Loucy (cell line): ENCODE measurements at regions not wholly inside any gene's neighbourhood (a gene's known extent, or its start where the extent isn't known, plus 50 kb on each side); places are given as distances from the start of the nearest gene placed in this dataset.

ENCODE experiments used
- H2AFZ ChIP-seq: fragments of 200-600 bp; sonication (generic); 2 replicates; pipeline ENCODE4 v1.6.0; 2016; ENCODE audit warnings: antibody characterized with exemption, mild to moderate bottlenecking, low read length, moderate library complexity
- H3F3A ChIP-seq: fragments of 200-600 bp; 2 replicates; pipeline ENCODE4 v1.6.0; 2016; ENCODE audit warnings: antibody characterized with exemption, low read depth, mild to moderate bottlenecking
- H3K27me3 ChIP-seq: fragments of 200-600 bp; sonication (generic); 2 replicates; pipeline ENCODE4 v1.6.1; 2014; ENCODE audit warnings: low read length, mild to moderate bottlenecking; ENCODE audit not compliant: insufficient read depth, poor library complexity, severe bottlenecking
- H3K36me3 ChIP-seq: fragments of 200-600 bp; sonication (generic); 2 replicates; pipeline ENCODE4 v1.6.1; 2016; ENCODE audit warnings: low read length; ENCODE audit not compliant: insufficient read depth
- H3K4me1 ChIP-seq: fragments of 200-600 bp; sonication (generic); 2 replicates; pipeline ENCODE4 v1.5.1; 2014; ENCODE audit warnings: low read length, mild to moderate bottlenecking; ENCODE audit not compliant: insufficient read depth, poor library complexity, severe bottlenecking
- H3K4me2 ChIP-seq: fragments of 200-600 bp; sonication (generic); 2 replicates; pipeline ENCODE4 v1.6.0; 2014; ENCODE audit warnings: antibody characterized with exemption, low read length, low read depth, mild to moderate bottlenecking; ENCODE audit not compliant: poor library complexity, severe bottlenecking
- H3K4me3 ChIP-seq: fragments of 200-600 bp; sonication (generic); 2 replicates; pipeline ENCODE4 v1.5.1; 2014; ENCODE audit warnings: low read length, mild to moderate bottlenecking, mixed read lengths; ENCODE audit not compliant: poor library complexity, severe bottlenecking
- H3K79me2 ChIP-seq: fragments of 200-600 bp; sonication (generic); 2 replicates; pipeline ENCODE4 v1.6.1; 2014; ENCODE audit warnings: low read length; ENCODE audit not compliant: insufficient read depth
- H3K9ac ChIP-seq: fragments of 200-600 bp; sonication (generic); 2 replicates; pipeline ENCODE4 v1.6.0; 2014; ENCODE audit warnings: mild to moderate bottlenecking, low read depth, low read length, moderate library complexity; ENCODE audit not compliant: poor library complexity, severe bottlenecking
- H3K9me2 ChIP-seq: fragments of 200-600 bp; sonication (generic); replicated peaks from 2 replicates; pipeline ENCODE4 v1.6.1; 2016; ENCODE audit warnings: low read depth, low read length, mixed read lengths
- H3K9me3 ChIP-seq: fragments of 200-600 bp; sonication (generic); 2 replicates; pipeline ENCODE4 v1.6.1; 2014; ENCODE audit warnings: mild to moderate bottlenecking, antibody characterized with exemption, low read length, low read depth; ENCODE audit not compliant: insufficient read depth
- H4K20me1 ChIP-seq: fragments of 200-600 bp; sonication (generic); 2 replicates; pipeline ENCODE4 v1.6.0; 2014; ENCODE audit warnings: antibody characterized with exemption, low read length, mild to moderate bottlenecking; ENCODE audit not compliant: insufficient read depth, poor library complexity, severe bottlenecking
- EZH2phosphoT487 ChIP-seq: fragments of 200-600 bp; IDR thresholded peaks from 2 replicates; pipeline ENCODE4 v1.6.1; 2018; ENCODE audit warnings: antibody characterized with exemption, mild to moderate bottlenecking, moderate library complexity, borderline replicate concordance
- TF ChIP-seq, protein P1 (sequence below): fragments of 200-600 bp; sonication (generic); conservative IDR thresholded peaks from 2 replicates; pipeline ENCODE4 v1.5.1; 2014; ENCODE audit warnings: mild to moderate bottlenecking, antibody characterized with exemption, low read length

DNA sequence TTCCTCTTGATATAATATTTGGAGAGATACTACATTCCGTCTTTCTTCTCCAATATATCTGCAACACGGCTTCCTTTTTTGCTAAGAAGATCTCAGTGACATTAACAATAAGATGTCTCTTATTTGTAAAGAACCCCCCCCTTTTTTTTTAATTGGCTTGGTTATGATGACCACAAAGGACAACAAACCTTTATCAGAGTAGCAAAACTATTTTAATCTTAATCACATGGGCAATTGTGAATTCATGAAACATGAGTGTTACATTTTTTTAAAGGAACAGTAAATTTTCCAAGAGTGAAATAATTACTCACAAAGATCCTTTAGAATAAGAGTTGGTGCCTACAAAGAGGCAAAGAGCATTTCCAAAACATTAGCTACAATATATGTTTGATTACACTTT is 554.1 kb downstream of the MAT2B start:
- no peak for TF ChIP-seq EZH2phosphoT487
- TF ChIP-seq, protein P1, sequence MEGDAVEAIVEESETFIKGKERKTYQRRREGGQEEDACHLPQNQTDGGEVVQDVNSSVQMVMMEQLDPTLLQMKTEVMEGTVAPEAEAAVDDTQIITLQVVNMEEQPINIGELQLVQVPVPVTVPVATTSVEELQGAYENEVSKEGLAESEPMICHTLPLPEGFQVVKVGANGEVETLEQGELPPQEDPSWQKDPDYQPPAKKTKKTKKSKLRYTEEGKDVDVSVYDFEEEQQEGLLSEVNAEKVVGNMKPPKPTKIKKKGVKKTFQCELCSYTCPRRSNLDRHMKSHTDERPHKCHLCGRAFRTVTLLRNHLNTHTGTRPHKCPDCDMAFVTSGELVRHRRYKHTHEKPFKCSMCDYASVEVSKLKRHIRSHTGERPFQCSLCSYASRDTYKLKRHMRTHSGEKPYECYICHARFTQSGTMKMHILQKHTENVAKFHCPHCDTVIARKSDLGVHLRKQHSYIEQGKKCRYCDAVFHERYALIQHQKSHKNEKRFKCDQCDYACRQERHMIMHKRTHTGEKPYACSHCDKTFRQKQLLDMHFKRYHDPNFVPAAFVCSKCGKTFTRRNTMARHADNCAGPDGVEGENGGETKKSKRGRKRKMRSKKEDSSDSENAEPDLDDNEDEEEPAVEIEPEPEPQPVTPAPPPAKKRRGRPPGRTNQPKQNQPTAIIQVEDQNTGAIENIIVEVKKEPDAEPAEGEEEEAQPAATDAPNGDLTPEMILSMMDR = no peak
- Histone ChIP-seq H3F3A (no peaks in the 10 kb centered on the region), H3K9me3 (no peaks in the 10 kb centered on the region)

DNA sequence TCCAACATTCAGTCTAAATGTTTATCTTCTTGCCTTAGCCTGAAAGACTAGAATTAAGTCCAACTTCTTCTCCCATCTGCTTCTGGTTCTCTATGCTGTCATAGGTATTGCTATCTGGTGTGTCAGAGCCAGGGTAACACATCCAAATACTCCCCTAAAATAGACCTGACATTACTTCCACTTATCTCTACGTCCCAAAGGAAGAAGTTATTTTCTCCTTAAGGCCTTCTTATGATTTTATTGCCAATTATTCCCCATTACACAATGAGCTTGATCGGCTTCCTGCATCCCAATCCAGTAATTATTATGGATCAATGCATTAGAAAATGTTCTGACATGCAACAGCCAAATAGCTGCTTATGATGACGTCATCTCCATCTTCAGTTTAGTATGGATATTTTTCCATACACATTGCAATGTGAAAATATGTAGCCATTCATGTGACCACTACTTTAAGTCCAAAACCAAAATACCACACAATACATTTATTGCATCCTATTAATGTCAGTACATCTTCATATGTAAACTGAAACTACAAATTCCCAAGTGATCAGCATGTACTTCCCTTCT is 555.5 kb downstream of the MAT2B start:
- H2AFZ ChIP-seq = no peak overlapping the region
- TF ChIP-seq, protein P1 = no peak
- TF ChIP-seq EZH2phosphoT487 = no peak
- no peak overlapping the region for H3K9ac ChIP-seq
- H3K9me2 ChIP-seq = no peaks in the 10 kb centered on the region
- H3K9me3 ChIP-seq = no peaks in the 10 kb centered on the region
- H3F3A ChIP-seq = no peaks in the 10 kb centered on the region
- no peaks in the 10 kb centered on the region for H3K36me3 ChIP-seq
- H3K4me3 ChIP-seq = no peak overlapping the region
- no peaks in the 10 kb centered on the region for H3K4me1 ChIP-seq
- no peaks in the 10 kb centered on the region for H4K20me1 ChIP-seq
- H3K27me3 ChIP-seq = no peaks in the 10 kb centered on the region
- H3K4me2 ChIP-seq = no peak overlapping the region
- no peaks in the 10 kb centered on the region for H3K79me2 ChIP-seq

More for the DNA sequence above, 554.1 kb downstream of the MAT2B start:
- Histone ChIP-seq H3K27me3 (no peaks in the 10 kb centered on the region), H3K9me2 (no peaks in the 10 kb centered on the region), H4K20me1 (no peaks in the 10 kb centered on the region), H3K36me3 (no peaks in the 10 kb centered on the region), H3K79me2 (no peaks in the 10 kb centered on the region), H3K4me3 (no peak overlapping the region), H2AFZ (no peak overlapping the region), H3K9ac (no peak overlapping the region), H3K4me1 (no peaks in the 10 kb centered on the region), H3K4me2 (no peak overlapping the region)

DNA sequence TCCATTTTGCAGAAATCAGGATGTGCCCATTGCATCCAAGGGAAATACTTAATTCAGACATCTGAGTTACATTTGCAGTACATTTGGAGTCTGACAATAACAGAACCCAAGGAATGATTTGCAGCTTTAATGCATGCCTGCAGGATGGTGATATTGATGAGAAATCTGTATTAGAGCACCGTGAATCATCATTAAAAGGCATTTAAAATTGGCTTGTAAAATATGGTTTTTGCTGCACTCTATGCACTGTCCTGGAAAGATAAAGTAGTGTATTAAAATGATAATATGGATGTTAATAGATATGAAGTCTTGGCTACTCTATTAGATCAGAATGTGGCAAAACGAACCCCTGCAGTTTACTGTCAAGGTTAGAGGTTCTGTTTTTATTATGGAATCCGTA is 556.9 kb downstream of the MAT2B start:
- Histone ChIP-seq H3K4me3 (no peak overlapping the region), H2AFZ (no peak overlapping the region), H3K4me1 (no peaks in the 10 kb centered on the region), H3K4me2 (no peak overlapping the region), H3K9me2 (no peaks in the 10 kb centered on the region), H3K9me3 (no peaks in the 10 kb centered on the region), H4K20me1 (no peaks in the 10 kb centered on the region), H3K9ac (no peak overlapping the region), H3K79me2 (no peaks in the 10 kb centered on the region), H3F3A (no peaks in the 10 kb centered on the region), H3K36me3 (no peaks in the 10 kb centered on the region), H3K27me3 (no peaks in the 10 kb centered on the region)
- no peak for TF ChIP-seq EZH2phosphoT487
- TF ChIP-seq, protein P1 = no peak
